Glutamatergic neuron (in vitro differentiated cells): ENCODE measurements at regions not wholly inside any gene's neighbourhood (a gene's known extent, or its start where the extent isn't known, plus 50 kb on each side); places are given as distances from the start of the nearest gene placed in this dataset.

Source experiments
- DNase-seq: peaks from one replicate; pipeline ENCODE4 v3.0.0; 2022
- H3K27ac Mint-ChIP-seq: one replicate; pipeline ENCODE4 v1.8.0; 2020; ENCODE audit warnings: mild to moderate bottlenecking, mixed read lengths, inconsistent platforms; ENCODE audit not compliant: unreplicated experiment
- H3K27me3 Mint-ChIP-seq: one replicate; pipeline ENCODE4 v1.8.0; 2020; ENCODE audit warnings: mild to moderate bottlenecking, moderate library complexity, mixed read lengths, inconsistent platforms; ENCODE audit not compliant: unreplicated experiment
- H3K36me3 Mint-ChIP-seq: one replicate; pipeline ENCODE4 v1.8.0; 2020; ENCODE audit warnings: mild to moderate bottlenecking, mixed read lengths, inconsistent platforms; ENCODE audit not compliant: unreplicated experiment
- H3K4me1 Mint-ChIP-seq: one replicate; pipeline ENCODE4 v1.8.0; 2020; ENCODE audit warnings: mild to moderate bottlenecking, low read depth, mixed read lengths, inconsistent platforms; ENCODE audit not compliant: unreplicated experiment
- H3K4me3 Mint-ChIP-seq: one replicate; pipeline ENCODE4 v1.8.0; 2020; ENCODE audit warnings: mild to moderate bottlenecking, mixed read lengths, inconsistent platforms; ENCODE audit not compliant: unreplicated experiment
- H3K9me3 Mint-ChIP-seq: one replicate; pipeline ENCODE4 v1.8.0; 2020; ENCODE audit warnings: mild to moderate bottlenecking, moderate library complexity, mixed read lengths, inconsistent platforms; ENCODE audit not compliant: unreplicated experiment
- TF ChIP-seq, protein P1 (sequence below): fragments of 200-600 bp; sonication (generic); IDR thresholded peaks from one replicate; pipeline ENCODE4 v1.5.0; 2021; ENCODE audit not compliant: partially characterized antibody, unreplicated experiment

- no peak overlapping the region for H3K27ac Mint-ChIP-seq
- peaks cover 31% of the 10 kb centered on the region for H3K4me1 Mint-ChIP-seq
- no peaks in the 10 kb centered on the region for H3K36me3 Mint-ChIP-seq
- H3K9me3 Mint-ChIP-seq, result peaks cover 5% of the 10 kb centered on the region
- DNase-seq, result no peak
- TF ChIP-seq, protein P1, sequence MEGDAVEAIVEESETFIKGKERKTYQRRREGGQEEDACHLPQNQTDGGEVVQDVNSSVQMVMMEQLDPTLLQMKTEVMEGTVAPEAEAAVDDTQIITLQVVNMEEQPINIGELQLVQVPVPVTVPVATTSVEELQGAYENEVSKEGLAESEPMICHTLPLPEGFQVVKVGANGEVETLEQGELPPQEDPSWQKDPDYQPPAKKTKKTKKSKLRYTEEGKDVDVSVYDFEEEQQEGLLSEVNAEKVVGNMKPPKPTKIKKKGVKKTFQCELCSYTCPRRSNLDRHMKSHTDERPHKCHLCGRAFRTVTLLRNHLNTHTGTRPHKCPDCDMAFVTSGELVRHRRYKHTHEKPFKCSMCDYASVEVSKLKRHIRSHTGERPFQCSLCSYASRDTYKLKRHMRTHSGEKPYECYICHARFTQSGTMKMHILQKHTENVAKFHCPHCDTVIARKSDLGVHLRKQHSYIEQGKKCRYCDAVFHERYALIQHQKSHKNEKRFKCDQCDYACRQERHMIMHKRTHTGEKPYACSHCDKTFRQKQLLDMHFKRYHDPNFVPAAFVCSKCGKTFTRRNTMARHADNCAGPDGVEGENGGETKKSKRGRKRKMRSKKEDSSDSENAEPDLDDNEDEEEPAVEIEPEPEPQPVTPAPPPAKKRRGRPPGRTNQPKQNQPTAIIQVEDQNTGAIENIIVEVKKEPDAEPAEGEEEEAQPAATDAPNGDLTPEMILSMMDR, result no peak
- no peak overlapping the region for H3K4me3 Mint-ChIP-seq
- H3K27me3 Mint-ChIP-seq, result no peaks in the 10 kb centered on the region
Measured at GRCh38 chr6:100112855-100113508, 119.0 kb upstream of the MCHR2 start.

- Mint-ChIP-seq H3K27me3 (peaks cover 3% of the 10 kb centered on the region), H3K27ac (no peak overlapping the region)
Measured at GRCh38 chr6:100105919-100106529, 112.0 kb upstream of the MCHR2 start.

GRCh38 chr6:100105138-100105537 lies 111.1 kb upstream of the MCHR2 start:
- H3K27ac Mint-ChIP-seq, result no peak overlapping the region
- H3K27me3 Mint-ChIP-seq, result peaks cover 3% of the 10 kb centered on the region

More at GRCh38 chr6:100105919-100106529, 112.0 kb upstream of the MCHR2 start:
- peaks cover 6% of the 10 kb centered on the region for H3K9me3 Mint-ChIP-seq
- no peak for DNase-seq
- H3K4me1 Mint-ChIP-seq, result peaks cover 27% of the 10 kb centered on the region
- TF ChIP-seq, protein P1, result no peak
- H3K4me3 Mint-ChIP-seq, result no peak overlapping the region
- H3K36me3 Mint-ChIP-seq, result no peaks in the 10 kb centered on the region

GRCh38 chr6:100103931-100104330 lies 109.9 kb upstream of the MCHR2 start:
- Mint-ChIP-seq H3K27me3 (peaks cover 3% of the 10 kb centered on the region), H3K9me3 (peaks cover 6% of the 10 kb centered on the region), H3K27ac (no peak overlapping the region), H3K4me1 (peaks cover 20% of the 10 kb centered on the region), H3K36me3 (no peaks in the 10 kb centered on the region), H3K4me3 (no peak overlapping the region)
- TF ChIP-seq, protein P1, result no peak
- no peak for DNase-seq

More at GRCh38 chr6:100105138-100105537, 111.1 kb upstream of the MCHR2 start:
- no peak overlapping the region for H3K4me3 Mint-ChIP-seq
- H3K4me1 Mint-ChIP-seq, result peaks cover 24% of the 10 kb centered on the region
- no peak for DNase-seq
- H3K9me3 Mint-ChIP-seq, result peaks cover 6% of the 10 kb centered on the region
- TF ChIP-seq, protein P1, result no peak
- no peaks in the 10 kb centered on the region for H3K36me3 Mint-ChIP-seq

GRCh38 chr6:100103194-100103593 lies 109.2 kb upstream of the MCHR2 start:
- Mint-ChIP-seq H3K4me3 (no peak overlapping the region), H3K36me3 (no peaks in the 10 kb centered on the region), H3K9me3 (peaks cover 6% of the 10 kb centered on the region), H3K27me3 (peaks cover 3% of the 10 kb centered on the region), H3K27ac (no peak overlapping the region), H3K4me1 (peaks cover 16% of the 10 kb centered on the region)
- TF ChIP-seq, protein P1, result no peak
- DNase-seq, result no peak
